ENCODE measurements at regions not wholly inside any gene's neighbourhood (a gene's known extent, or its start where the extent isn't known, plus 50 kb on each side); places are given as distances from the start of the nearest gene placed in this dataset.

DNA sequence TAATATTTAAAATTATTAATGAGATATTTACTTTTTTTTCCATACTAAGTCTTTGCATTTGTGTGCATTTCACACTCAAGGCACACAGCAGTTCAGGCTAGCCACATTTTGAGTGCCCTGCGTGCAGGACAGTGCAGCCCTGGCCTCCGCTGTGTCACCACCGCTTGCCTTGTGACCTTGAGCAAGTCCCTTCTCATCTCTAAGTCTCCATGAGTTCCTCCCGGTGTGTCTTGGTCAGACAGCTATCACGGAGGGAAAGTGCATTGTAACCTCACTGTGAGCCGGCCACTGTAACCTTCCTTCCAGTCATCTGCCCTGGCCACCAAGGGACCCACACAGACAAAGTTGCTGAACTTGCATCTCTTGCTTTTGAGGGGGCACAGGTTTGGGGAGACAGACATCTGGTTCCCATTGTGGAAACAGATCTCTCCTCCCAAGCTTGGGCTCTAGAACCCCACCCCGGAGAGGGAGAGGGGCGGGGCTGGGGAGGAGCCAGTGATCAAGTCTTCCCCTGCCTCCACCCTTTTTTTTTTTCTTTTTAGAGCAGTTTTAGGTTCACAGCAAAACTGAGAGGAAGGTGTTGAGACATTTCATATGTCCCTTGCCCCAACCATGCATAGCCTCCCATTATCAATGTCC, 96.8 kb downstream of the C9orf50 start:
- H3K9me3 ChIP-seq (ENCODE audit: insufficient read depth in 2 of 2, low read depth in 1 of 2, low read length in 1 of 2): no peaks in the 10 kb centered on the region
- no peak overlapping the region for H3K4me3 ChIP-seq (ENCODE audit: extremely low read depth in 1 of 4, insufficient read depth in 2 of 4, low read depth in 3 of 4, low read length in 4 of 4)
- H4K20me1 ChIP-seq (replicated peaks in 1 of 2; ENCODE audit: control insufficient read depth in 1 of 2, insufficient read depth in 2 of 2, low read length in 2 of 2): no peaks in the 10 kb centered on the region
- H2BK5ac ChIP-seq (ENCODE audit: low read depth, low read length): no peak overlapping the region
- H4K5ac ChIP-seq (ENCODE audit: insufficient read length, low read depth, low read length): no peak overlapping the region
- DNase-seq (ENCODE audit: low read depth in 1 of 2, low spot score in 2 of 2) (no peak), FAIRE-seq (no peak)
- no peaks in the 10 kb centered on the region for H3K23me2 ChIP-seq (ENCODE audit: low read depth, low read length)
- no peaks in the 10 kb centered on the region for H3K79me2 ChIP-seq (ENCODE audit: control insufficient read depth in 1 of 2, insufficient read depth in 2 of 2, low read length in 2 of 2)
- H3K23ac ChIP-seq (ENCODE audit: insufficient read length): no peak overlapping the region
- no peak overlapping the region for H3K9ac ChIP-seq (replicated peaks in 1 of 4; ENCODE audit: extremely low read depth in 1 of 4, low read depth in 3 of 4, low read length in 3 of 4)
- H2AK5ac ChIP-seq (ENCODE audit: low read depth, low read length): peak overlapping the region; percentile 86; the same call in 1 of the 2 replicates
- no peak overlapping the region for H3K27ac ChIP-seq (ENCODE audit: low read depth, low read length)
- peak overlapping the region; percentile 97; the same call in 1 of the 2 replicates for H2BK15ac ChIP-seq (ENCODE audit: low read length)
- H3K18ac ChIP-seq (ENCODE audit: extremely low read depth, low read length): no peak overlapping the region
- H3K14ac ChIP-seq (ENCODE audit: insufficient read length): no peak overlapping the region
- no peak overlapping the region for H2BK120ac ChIP-seq (replicated peaks; ENCODE audit: low read depth, low read length)
- no peak overlapping the region for H2BK20ac ChIP-seq (ENCODE audit: low read length)
- H3K4me2 ChIP-seq (ENCODE audit: insufficient read depth in 1 of 2, low read depth in 2 of 2, low read length in 2 of 2): no peak overlapping the region
- POLR2A ChIA-PET (ENCODE audit: partially characterized antibody): interaction anchor here (1.8 kb wide), 1 partner anchor 21 kb away, joined by 4 read pairs; no protein-coding TSS in a partner anchor
- no peak overlapping the region for H3K56ac ChIP-seq (replicated peaks; ENCODE audit: insufficient read length, low read depth, low read length)
- no peak overlapping the region; the same call in 1 of the 2 replicates for H2BK12ac ChIP-seq (ENCODE audit: low read depth, low read length)
- H3K27me3 ChIP-seq (replicated peaks in 1 of 4; ENCODE audit: control insufficient read depth in 3 of 4, extremely low read depth in 1 of 4, insufficient read depth in 3 of 4, low read length in 3 of 4): no peaks in the 10 kb centered on the region
- H3K4me1 ChIP-seq (replicated peaks in 1 of 4; ENCODE audit: control insufficient read depth in 3 of 4, insufficient read depth in 4 of 4, low read length in 3 of 4): peaks cover 0 to 8% (median 5%) of the 10 kb centered on the region in 4 experiments; a peak in 3 of 7 replicates
- 80% methylated on average over 7 of the region's 8 CpGs; no CpG with 5 or more reads in 1 of the 2 experiments for WGBS, 2 experiments (ENCODE audit: extremely low coverage in 1 of 2, insufficient coverage in 1 of 2, insufficient read length in 1 of 2, insufficient replicate concordance in 2 of 2, low coverage in 1 of 2, low lambda C conversion rate in 2 of 2, missing lambda C conversion rate in 1 of 2)
- H3K4ac ChIP-seq (replicated peaks; ENCODE audit: insufficient read length, low read depth, low read length): no peak overlapping the region
- H2AFZ ChIP-seq (ENCODE audit: low read length): peak overlapping the region; percentile 94; the same call in 1 of the 2 replicates
- CTCF ChIA-PET (ENCODE audit: partially characterized antibody): no interaction called here
- H4K8ac ChIP-seq (ENCODE audit: extremely low read depth, insufficient read depth, low read length): peak overlapping the region; percentile 57; the same call in 1 of the 2 replicates
- H3K36me3 ChIP-seq (ENCODE audit: control insufficient read depth in 2 of 4, insufficient read depth in 4 of 4, low read length in 3 of 4): no peaks in the 10 kb centered on the region
- H4K91ac ChIP-seq (replicated peaks; ENCODE audit: insufficient read length, low read length): peak overlapping the region; percentile 15
- no peaks in the 10 kb centered on the region for H3K79me1 ChIP-seq (ENCODE audit: low read depth, low read length)
- no peak for TF ChIP-seq TAF7 (optimal IDR thresholded peaks at IDR 0.05; ENCODE audit: borderline replicate concordance, low read depth, low read length)
- TF ChIP-seq FOSL1 (IDR thresholded peaks at IDR 0.05; ENCODE audit: insufficient read depth, low read depth, low read length): no peak
- TF ChIP-seq EZH2 (IDR thresholded peaks at IDR 0.05; ENCODE audit: low read depth, low read length, severe bottlenecking): no peak
- no peak for TF ChIP-seq CHD1 (IDR thresholded peaks at IDR 0.05; ENCODE audit: low read depth, low read length)
- no peak for TF ChIP-seq KDM1A (IDR thresholded peaks at IDR 0.05; ENCODE audit: borderline replicate concordance, low read length)
- no peak for TF ChIP-seq TAF1 (IDR thresholded peaks at IDR 0.05; ENCODE audit: low read depth, low read length)
- TF ChIP-seq CBX8 (IDR thresholded peaks at IDR 0.05; ENCODE audit: borderline replicate concordance, low read depth, low read length): no peak
- TF ChIP-seq BCL11A (IDR thresholded peaks at IDR 0.05; ENCODE audit: low read depth in 2 of 2, low read length in 2 of 2): no peak
- TF ChIP-seq SIN3A (conservative IDR thresholded peaks at IDR 0.05 in 1 of 2, IDR thresholded peaks at IDR 0.05 in 1 of 2; ENCODE audit: low read depth in 1 of 2, low read length in 2 of 2): no peak
- TF ChIP-seq SRF (IDR thresholded peaks at IDR 0.05; ENCODE audit: low read depth, low read length): no peak
- TF ChIP-seq RAD21 (IDR thresholded peaks at IDR 0.05 in 1 of 2, conservative IDR thresholded peaks at IDR 0.05 in 1 of 2; ENCODE audit: low read depth in 2 of 2, low read length in 2 of 2): no peak
- no peak for TF ChIP-seq NANOG (IDR thresholded peaks at IDR 0.05; ENCODE audit: insufficient read depth, low read depth, low read length, poor library complexity, severe bottlenecking)
